GM18858 (cell line): ENCODE measurements at regions not wholly inside any gene's neighbourhood (a gene's known extent, or its start where the extent isn't known, plus 50 kb on each side); places are given as distances from the start of the nearest gene placed in this dataset.
"Not testable (repeated sequence)": the region's sequence is repeated elsewhere in the genome, so short reads cannot be mapped to it uniquely, and the experiment has no call there.

ENCODE experiments used
- ATAC-seq: cut with Tn5 transposase; IDR thresholded peaks from one replicate; pipeline ENCODE4 v1.9.1; 2021; ENCODE audit not compliant: unreplicated experiment

- no peak for ATAC-seq
Measured at GRCh38 chr9:38133595-38133994, 64.6 kb upstream of the SHB start.

- no peak for ATAC-seq
Measured at GRCh38 chr9:38132956-38133355, 63.9 kb upstream of the SHB start.

GRCh38 chr9:38131729-38132128 lies 62.7 kb upstream of the SHB start:
- ATAC-seq: no peak

- no peak for ATAC-seq
Measured at GRCh38 chr9:38130724-38131123, 61.7 kb upstream of the SHB start.

GRCh38 chr9:38129366-38129765 lies 60.3 kb upstream of the SHB start:
- ATAC-seq: no peak

GRCh38 chr9:38128752-38129270 lies 59.8 kb upstream of the SHB start:
- ATAC-seq: no peak

GRCh38 chr9:38127271-38127839 lies 58.3 kb upstream of the SHB start:
- ATAC-seq: no peak

GRCh38 chr9:38126730-38127129 lies 57.7 kb upstream of the SHB start:
- no peak for ATAC-seq

- no peak for ATAC-seq
Measured at GRCh38 chr9:38125889-38126288, 56.9 kb upstream of the SHB start.

- ATAC-seq: not testable (repeated sequence)
Measured at GRCh38 chr9:38123359-38123758, 54.3 kb upstream of the SHB start.

GRCh38 chr9:38120961-38121360 lies 51.9 kb upstream of the SHB start:
- no peak for ATAC-seq

- no peak for ATAC-seq
Measured at GRCh38 chr9:38119560-38120236, 50.7 kb upstream of the SHB start.

GRCh38 chr9:38118862-38119438 lies 49.9 kb upstream of the SHB start:
- no peak for ATAC-seq
